ENCODE measurements at regions not wholly inside any gene's neighbourhood (a gene's known extent, or its start where the extent isn't known, plus 50 kb on each side); places are given as distances from the start of the nearest gene placed in this dataset.
"Not testable (repeated sequence)": the region's sequence is repeated elsewhere in the genome, so short reads cannot be mapped to it uniquely, and the experiment has no call there.

DNA sequence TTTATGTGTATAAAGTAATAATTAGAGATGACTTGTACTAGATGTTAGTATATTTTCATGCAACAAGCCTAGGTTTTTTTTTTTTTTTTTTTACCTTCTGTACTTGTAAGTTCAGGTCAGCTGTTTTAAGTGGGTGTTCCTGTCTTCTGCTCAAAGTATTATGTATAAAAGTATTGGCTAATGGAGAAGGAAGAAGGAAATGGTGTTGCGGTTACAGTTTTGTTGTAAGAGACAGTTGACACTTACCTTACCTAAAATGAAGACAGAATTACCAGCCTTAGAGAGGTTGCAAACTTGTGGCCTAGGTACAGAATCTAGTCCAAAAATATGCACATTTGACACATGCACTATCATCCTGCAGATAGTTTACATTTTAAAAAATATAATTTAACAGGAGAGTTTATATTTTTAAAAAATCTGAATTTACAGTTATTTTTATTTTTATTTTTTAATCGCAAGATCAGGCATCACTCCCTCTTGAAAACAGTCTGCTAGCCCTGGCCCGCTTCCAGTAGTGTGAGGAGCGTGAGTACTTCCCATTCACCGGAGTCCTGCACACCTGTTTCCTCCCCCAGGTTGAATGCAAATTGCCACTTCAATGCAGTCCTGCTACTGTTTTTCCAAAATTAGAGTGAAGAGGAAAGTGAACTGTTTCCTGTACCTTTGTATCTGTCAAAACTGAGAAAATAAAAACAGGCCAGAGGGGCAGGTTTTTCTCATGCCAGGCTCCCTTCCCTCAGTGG is 224.3 kb upstream of the SOX2 start:
- H3K9me3 ChIP-seq = no peaks in the 10 kb centered on the region
- no peak overlapping the region for H3K27ac ChIP-seq
- no peaks in the 10 kb centered on the region for H3K27me3 ChIP-seq
- no peaks in the 10 kb centered on the region for H3K36me3 ChIP-seq
- H3K4me3 ChIP-seq = no peak overlapping the region
- DNase-seq (ENCODE audit: low spot score in 2 of 2) = no peak
- TF ChIP-seq POLR2AphosphoS5 (IDR thresholded peaks at IDR 0.05) (no peak), EP300 (IDR thresholded peaks at IDR 0.05) (no peak), POLR2A (IDR thresholded peaks at IDR 0.05) (no peak)
- TF ChIP-seq, protein P1, sequence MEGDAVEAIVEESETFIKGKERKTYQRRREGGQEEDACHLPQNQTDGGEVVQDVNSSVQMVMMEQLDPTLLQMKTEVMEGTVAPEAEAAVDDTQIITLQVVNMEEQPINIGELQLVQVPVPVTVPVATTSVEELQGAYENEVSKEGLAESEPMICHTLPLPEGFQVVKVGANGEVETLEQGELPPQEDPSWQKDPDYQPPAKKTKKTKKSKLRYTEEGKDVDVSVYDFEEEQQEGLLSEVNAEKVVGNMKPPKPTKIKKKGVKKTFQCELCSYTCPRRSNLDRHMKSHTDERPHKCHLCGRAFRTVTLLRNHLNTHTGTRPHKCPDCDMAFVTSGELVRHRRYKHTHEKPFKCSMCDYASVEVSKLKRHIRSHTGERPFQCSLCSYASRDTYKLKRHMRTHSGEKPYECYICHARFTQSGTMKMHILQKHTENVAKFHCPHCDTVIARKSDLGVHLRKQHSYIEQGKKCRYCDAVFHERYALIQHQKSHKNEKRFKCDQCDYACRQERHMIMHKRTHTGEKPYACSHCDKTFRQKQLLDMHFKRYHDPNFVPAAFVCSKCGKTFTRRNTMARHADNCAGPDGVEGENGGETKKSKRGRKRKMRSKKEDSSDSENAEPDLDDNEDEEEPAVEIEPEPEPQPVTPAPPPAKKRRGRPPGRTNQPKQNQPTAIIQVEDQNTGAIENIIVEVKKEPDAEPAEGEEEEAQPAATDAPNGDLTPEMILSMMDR (IDR thresholded peaks at IDR 0.05) = no peak
- peaks cover 4% of the 10 kb centered on the region for H3K4me1 ChIP-seq
- WGBS = 39% methylated on average over 5 of the region's 5 CpGs

DNA sequence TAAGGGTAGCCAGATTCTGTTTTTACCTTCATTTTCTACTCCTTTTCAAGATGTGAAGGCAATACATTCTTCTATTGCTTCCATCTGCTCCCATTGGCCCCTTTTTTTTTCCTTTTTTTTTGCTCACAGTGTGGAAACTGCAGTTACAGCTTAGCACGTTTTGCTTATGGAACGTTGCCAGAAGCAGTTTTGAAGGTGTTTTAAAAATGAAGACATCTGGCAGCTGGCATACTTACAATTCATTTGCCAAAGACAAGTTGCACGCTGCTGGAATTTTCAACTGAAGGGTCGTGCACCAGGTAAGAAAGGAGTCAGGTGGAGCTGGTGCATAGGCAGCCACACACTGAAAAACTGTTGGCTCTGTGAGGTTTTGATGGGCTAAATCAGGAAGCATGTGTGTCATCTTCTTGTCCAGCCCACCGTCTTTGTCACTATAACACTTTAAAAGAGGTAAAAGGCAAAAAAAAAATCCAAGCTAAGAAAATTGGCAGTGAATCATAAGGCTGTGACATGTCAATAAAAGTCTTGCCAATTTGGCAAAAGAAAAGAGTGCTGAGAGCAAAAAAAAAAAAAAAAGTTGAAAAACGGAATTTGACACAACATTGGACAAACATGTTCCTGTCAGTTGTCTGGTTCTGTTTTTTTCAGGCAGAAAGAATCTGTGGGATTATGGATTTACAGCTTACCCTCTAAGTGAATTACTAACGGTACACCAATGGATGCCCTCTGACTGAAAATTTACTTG is 225.4 kb upstream of the SOX2 start:
- H3K4me3 ChIP-seq = no peak overlapping the region
- peaks cover 4% of the 10 kb centered on the region for H3K4me1 ChIP-seq
- H3K36me3 ChIP-seq = no peaks in the 10 kb centered on the region
- H3K9me3 ChIP-seq = no peaks in the 10 kb centered on the region
- DNase-seq (ENCODE audit: low spot score in 2 of 2) = no peak
- TF ChIP-seq POLR2AphosphoS5 (IDR thresholded peaks at IDR 0.05) = no peak
- 24% methylated on average over 7 of the region's 7 CpGs for WGBS
- H3K27ac ChIP-seq = no peak overlapping the region
- H3K27me3 ChIP-seq = no peaks in the 10 kb centered on the region

DNA sequence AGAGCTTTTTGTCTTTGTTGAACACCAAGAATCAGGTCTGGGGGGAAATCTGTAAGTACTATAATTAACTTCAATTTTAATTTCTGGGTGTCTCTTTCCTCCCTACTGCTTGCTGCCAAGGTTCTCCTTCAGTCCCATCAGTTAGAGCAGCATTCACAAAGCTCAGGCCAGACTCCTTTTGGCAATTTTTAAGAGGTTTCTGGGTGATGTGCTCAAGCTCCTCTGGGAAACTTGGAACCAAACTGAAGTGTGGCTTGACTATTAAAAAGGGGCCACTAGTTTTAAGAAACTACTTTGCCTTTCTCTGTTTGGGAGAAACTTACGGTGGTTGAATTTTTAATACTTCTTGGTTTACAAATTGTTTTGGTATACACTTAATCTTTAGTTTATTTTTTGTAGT is 227.7 kb upstream of the SOX2 start:
- peaks cover 4% of the 10 kb centered on the region for H3K4me1 ChIP-seq
- 97% methylated on average over 1 of the region's 1 CpG for WGBS

DNA sequence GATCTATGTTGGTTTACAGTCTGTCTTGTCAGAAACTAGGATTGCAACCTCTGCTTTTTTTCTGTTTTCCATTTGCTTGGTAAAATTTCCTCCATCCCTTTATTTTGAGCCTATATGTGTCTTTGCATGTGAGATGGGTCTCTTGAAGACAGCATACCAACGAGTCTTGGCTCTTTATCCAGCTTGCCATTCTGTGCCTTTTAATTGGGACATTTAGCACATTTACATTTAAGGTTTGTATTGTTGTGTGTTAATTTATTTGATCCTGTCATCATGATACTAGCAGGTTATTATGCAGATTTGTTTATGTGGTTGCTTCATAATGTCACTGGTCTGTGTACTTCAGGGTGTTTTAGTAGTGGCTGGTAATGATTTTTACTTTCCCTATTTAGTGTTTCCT is 236.6 kb upstream of the SOX2 start:
- peaks cover 16% of the 10 kb centered on the region for H3K9me3 ChIP-seq
- 87% methylated on average over 1 of the region's 1 CpG for WGBS

More for the DNA sequence above, 227.7 kb upstream of the SOX2 start:
- H3K36me3 ChIP-seq = no peaks in the 10 kb centered on the region
- DNase-seq (ENCODE audit: low spot score in 2 of 2) = no peak
- no peak overlapping the region for H3K27ac ChIP-seq
- H3K4me3 ChIP-seq = no peak overlapping the region
- TF ChIP-seq POLR2AphosphoS5 (IDR thresholded peaks at IDR 0.05) = no peak
- H3K9me3 ChIP-seq = no peaks in the 10 kb centered on the region
- no peaks in the 10 kb centered on the region for H3K27me3 ChIP-seq

DNA sequence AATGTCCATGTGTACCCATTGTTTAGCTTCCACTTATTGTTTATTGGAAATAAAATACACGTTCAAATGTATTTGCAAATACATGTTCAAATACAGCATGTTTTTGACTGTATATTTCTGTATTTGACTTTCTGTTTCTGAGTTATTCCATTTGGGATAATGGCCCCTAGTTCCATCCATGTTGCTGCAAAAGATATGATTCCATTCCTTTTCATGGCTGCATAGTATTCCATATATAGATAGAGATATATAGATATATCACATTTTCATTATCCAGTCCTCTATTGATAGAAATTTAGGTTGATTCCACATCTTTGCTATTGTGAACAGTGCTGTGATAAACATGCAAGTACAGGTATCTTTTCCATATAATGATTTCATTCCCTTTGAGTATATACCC is 241.4 kb upstream of the SOX2 start:
- Histone ChIP-seq H3K36me3 (no peaks in the 10 kb centered on the region), H3K9me3 (peaks cover 12% of the 10 kb centered on the region), H3K27me3 (no peaks in the 10 kb centered on the region), H3K4me1 (no peaks in the 10 kb centered on the region), H3K27ac (no peak overlapping the region), H3K4me3 (no peak overlapping the region)
- TF ChIP-seq, protein P1 (IDR thresholded peaks at IDR 0.05) = no peak
- no peak for TF ChIP-seq POLR2AphosphoS5 (IDR thresholded peaks at IDR 0.05)
- no peak for DNase-seq (ENCODE audit: low spot score in 2 of 2)
- 91% methylated on average over 1 of the region's 1 CpG for WGBS

More for the DNA sequence above, 236.6 kb upstream of the SOX2 start:
- not testable (repeated sequence) for H3K36me3 ChIP-seq; H3K4me3 ChIP-seq; H3K27me3 ChIP-seq; DNase-seq (ENCODE audit: low spot score in 2 of 2); H3K27ac ChIP-seq; H3K4me1 ChIP-seq

DNA sequence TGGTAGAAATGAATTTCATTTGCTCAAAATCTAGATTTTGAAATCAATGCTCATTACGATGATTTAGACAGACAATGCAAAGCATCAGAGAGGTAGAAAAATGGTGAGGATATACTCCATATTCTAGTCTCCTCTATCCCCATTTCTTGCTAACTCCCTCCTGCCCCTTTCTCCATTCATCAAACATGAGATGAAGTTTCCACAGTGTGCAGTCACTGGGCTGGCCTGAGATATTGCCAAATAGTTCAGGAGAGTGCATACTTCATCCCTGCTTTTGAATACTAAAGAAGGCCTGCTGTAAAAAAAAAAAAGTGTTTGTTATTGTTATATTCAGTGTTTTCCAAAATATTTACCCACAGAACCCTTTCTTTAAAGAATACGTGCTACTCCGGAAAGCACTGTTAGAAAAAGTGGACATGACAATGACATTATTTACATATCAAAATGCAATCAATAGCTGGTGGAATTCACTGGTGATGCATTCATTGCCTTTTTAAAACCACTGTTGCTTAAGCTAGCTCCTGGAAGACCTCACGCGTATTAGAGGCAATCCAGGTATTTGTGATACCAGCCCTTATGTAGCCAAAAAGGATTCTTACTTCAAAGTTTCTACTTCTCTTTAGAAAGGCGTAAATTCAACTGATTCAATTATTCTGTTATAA is 247.6 kb upstream of the SOX2 start:
- DNase-seq (ENCODE audit: low spot score in 2 of 2) = no peak
- TF ChIP-seq POLR2AphosphoS5 (IDR thresholded peaks at IDR 0.05) (no peak), POLR2A (IDR thresholded peaks at IDR 0.05) (no peak), EP300 (IDR thresholded peaks at IDR 0.05) (no peak)
- Histone ChIP-seq H3K27me3 (no peaks in the 10 kb centered on the region), H3K4me3 (no peak overlapping the region), H3K4me1 (no peaks in the 10 kb centered on the region), H3K36me3 (no peaks in the 10 kb centered on the region), H3K27ac (no peak overlapping the region), H3K9me3 (no peaks in the 10 kb centered on the region)
- WGBS = 85% methylated on average over 6 of the region's 6 CpGs

DNA sequence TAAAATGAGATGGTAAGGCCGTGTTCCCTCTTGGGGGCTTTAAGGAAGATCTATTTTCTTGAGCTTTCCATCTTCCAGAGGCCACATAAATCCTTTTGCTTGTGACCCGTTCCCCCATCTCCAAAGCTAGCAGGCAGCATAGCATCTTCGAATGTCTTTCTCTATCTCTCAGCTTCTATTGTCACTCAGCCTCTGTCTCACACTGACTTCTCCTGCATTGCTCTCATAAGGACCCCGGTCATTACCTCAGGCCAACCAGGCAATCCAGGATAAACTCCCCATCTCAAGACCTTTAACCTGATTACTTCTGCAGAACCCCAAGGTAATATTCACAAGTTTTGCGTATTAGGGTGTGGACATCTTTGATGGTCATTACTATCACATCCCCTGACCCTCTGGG is 250.3 kb upstream of the SOX2 start:
- Histone ChIP-seq H3K27ac (no peak overlapping the region), H3K4me1 (no peaks in the 10 kb centered on the region), H3K9me3 (no peaks in the 10 kb centered on the region), H3K27me3 (no peaks in the 10 kb centered on the region), H3K4me3 (no peak overlapping the region), H3K36me3 (no peaks in the 10 kb centered on the region)
- no peak for TF ChIP-seq EP300 (IDR thresholded peaks at IDR 0.05)
- DNase-seq (ENCODE audit: low spot score in 2 of 2) = no peak
- WGBS = 89% methylated on average over 5 of the region's 5 CpGs
